Stomach (tissue), 4 donors: ENCODE measurements at regions not wholly inside any gene's neighbourhood (a gene's known extent, or its start where the extent isn't known, plus 50 kb on each side); places are given as distances from the start of the nearest gene placed in this dataset.

ENCODE experiments used
- CTCF ChIP-seq, 7 experiments: fragments of 450-650 bp in 4 of 7; fragments of 200-600 bp in 3 of 7; sonication (generic) in 3 of 7; IDR thresholded peaks; one replicate each; pipeline ENCODE4 v1.5.1; 2016 to 2019; ENCODE audit warnings: antibody characterized with exemption in 7 of 7, control low read depth in 2 of 7, mild to moderate bottlenecking in 1 of 7
- EP300 ChIP-seq: sonication (generic); formaldehyde crosslinking; IDR thresholded peaks from one replicate; pipeline ENCODE4 v1.6.1; 2017; ENCODE audit warnings: antibody characterized with exemption
- POLR2A ChIP-seq, 4 donors: fragments of 450-650 bp; IDR thresholded peaks; one replicate each; pipeline ENCODE4 v1.6.1; 2016; ENCODE audit warnings: antibody characterized with exemption in 4 of 4, control low read depth in 2 of 4, mild to moderate bottlenecking in 1 of 4, moderate library complexity in 1 of 4
- POLR2AphosphoS5 ChIP-seq, 3 donors: sonication (generic); formaldehyde crosslinking; IDR thresholded peaks; one replicate each; pipeline ENCODE4 v1.6.1; 2016; ENCODE audit warnings: antibody characterized with exemption in 3 of 3

- no peak for TF ChIP-seq CTCF (IDR thresholded peaks at IDR 0.05)
- no peak for TF ChIP-seq POLR2A (IDR thresholded peaks at IDR 0.05)
- no peak for TF ChIP-seq EP300
- no peak for TF ChIP-seq POLR2AphosphoS5 (IDR thresholded peaks at IDR 0.05)
These were observed 405.9 kb downstream of the IRS2 start for GRCh38 chr13:109380457-109380856.
